ENCODE measurements at regions not wholly inside any gene's neighbourhood (a gene's known extent, or its start where the extent isn't known, plus 50 kb on each side); places are given as distances from the start of the nearest gene placed in this dataset.

- DNase-seq, result no peak
Measured at GRCh38 chr12:38139456-38139855, 177.1 kb upstream of the ALG10B start.

GRCh38 chr12:38141239-38141638, 175.3 kb upstream of the ALG10B start:
- no peak for DNase-seq

GRCh38 chr12:38141861-38142260, 174.7 kb upstream of the ALG10B start:
- no peak for DNase-seq

DNA sequence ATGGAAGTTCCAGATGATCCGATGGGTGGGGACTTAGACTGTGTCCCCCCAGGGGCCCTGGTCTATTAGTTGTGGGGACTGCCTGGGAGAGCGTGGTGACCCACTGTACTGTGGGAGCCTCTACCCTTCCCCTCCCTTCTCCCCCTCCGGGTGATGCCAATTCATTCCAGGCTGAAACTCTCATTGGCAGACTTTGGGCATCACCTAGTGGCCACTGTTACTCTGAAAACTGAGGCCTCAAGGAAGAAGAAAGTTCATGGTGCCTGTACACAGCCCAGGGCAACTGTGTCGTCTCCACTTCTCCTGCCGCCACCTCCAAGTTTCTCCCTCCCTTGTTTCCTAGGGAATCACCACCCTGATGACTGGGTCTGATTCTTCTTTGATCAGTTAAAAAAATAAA, 173.6 kb upstream of the ALG10B start:
- DNase-seq, result no peak

- DNase-seq, result no peak
Measured at GRCh38 chr12:38144049-38144448, 172.5 kb upstream of the ALG10B start.

DNA sequence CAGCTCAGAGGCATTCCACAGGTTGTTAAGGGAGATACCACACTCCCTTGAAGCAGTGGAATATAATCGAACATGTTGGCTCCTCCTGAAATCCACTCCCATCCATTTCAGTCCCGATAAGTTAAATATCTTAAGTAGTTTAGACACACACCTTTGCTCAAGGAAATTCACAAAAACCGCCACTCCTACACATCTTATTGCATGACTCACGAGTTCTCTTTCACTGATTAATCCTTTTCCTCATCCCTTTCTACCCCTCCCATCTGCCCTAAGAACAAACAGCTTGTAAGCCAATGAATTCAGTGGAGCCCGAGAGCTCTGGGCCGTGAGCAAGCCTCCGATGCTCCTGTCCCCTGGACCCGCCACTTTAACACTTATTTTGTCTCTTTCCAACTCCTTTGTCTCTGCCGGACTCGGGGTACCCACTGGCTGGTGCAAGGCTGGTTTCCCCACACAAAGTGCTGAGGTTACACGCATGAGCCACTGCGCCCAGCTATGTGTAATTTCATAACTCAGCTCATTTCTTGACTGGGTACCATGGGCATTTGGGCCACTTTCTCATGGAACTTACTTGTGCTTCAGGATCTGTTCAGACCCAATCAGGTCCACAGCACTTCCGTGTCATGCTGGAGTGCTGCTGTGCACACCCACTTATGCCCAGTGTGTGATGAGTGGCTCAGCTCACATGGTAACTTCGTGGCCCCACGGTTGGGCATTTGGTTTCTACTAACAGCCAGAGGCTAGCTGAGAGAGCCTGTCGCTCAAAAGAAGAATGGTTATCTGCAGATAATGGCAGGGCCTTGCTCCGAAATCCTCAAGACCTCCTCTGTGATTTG, 171.8 kb upstream of the ALG10B start:
- no peak for DNase-seq

- DNase-seq, result no peak
Measured at GRCh38 chr12:38149395-38150073, 167.0 kb upstream of the ALG10B start.

GRCh38 chr12:38151991-38152700, 164.4 kb upstream of the ALG10B start:
- DNase-seq, result no peak

DNA sequence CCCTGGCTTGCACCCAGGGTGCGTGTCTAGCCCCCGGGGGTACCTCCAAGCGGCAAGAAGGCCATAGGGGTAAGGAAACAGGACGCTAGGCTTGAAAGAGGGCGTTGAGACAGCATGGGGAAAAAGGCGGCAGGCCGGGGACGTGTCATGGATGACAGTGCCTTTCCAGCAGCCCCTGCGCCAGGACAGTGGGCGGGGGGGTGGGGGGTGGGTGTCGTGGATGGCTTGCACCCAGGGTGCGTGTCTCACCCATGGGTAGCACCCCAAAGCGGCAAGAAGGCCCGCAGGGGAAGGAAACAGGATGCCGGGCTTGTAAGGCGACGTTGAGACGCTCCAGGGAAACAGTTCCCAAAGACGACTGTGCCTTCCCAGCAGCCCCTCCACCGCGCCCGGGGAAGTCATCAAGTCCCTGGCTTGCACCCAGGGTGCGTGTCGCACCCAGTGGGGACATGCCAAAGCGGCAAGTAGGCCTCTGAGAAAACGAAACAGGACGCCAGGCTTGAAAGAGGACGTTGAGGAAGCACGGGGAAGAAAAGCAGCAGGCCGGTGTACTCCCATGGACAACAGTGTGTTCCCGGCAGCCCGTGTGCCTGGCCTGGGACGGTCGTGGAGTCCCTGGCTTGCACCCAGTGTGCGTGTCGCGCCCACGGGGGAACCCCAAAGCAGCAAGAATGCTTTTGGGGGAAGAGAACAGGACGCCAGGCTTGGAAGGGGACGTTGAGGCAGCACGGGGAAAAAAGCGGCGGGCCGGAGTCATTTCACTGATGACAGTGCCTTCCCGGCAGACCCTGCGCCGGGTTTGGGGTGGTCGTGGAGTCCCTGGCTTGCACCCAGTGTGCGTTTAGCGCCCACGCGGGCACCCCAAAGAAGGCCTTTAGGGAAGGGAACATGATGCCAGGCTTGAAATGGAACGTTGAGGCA, 163.5 kb upstream of the ALG10B start:
- no peak for DNase-seq

DNA sequence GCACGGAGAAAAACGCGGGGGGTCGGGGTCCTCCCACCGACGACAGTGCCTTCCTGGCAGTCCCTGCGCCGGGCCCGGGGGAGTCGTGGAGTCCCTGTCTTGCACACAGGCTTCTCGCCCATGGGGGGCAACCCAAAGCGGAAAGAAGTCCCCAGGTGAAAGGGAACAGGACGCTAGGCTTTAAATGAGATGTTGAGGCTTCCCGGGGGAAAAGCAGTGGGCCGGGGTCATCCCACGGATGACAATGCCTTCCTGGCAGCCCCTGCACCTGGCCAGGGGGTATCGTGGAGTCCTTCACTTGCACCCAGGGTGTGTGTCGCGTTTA, 162.9 kb upstream of the ALG10B start:
- DNase-seq, result no peak

GRCh38 chr12:38154096-38155019, 162.2 kb upstream of the ALG10B start:
- no peak for DNase-seq

DNA sequence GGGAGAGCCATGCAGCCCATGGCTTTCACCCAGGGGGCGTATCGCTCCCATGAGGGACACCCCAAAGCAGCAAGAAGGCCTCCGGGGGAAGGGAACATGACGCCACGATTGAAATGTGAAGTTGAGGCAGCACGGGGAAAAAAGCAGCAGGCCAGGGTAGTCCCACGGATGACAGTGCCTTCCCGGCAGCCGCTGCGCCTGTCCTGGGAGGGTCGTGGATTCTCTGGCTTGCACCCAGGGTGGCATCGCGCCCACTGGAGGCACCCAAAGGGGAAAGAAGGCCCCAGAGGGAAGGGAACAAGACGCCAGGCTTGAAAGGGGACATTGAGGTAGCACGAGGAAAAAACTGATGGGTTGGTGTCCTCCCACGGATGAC, 161.6 kb upstream of the ALG10B start:
- no peak for DNase-seq

- no peak for DNase-seq
Measured at GRCh38 chr12:38155526-38156496, 160.8 kb upstream of the ALG10B start.

- no peak for DNase-seq
Measured at GRCh38 chr12:38156497-38157245, 159.9 kb upstream of the ALG10B start.

DNA sequence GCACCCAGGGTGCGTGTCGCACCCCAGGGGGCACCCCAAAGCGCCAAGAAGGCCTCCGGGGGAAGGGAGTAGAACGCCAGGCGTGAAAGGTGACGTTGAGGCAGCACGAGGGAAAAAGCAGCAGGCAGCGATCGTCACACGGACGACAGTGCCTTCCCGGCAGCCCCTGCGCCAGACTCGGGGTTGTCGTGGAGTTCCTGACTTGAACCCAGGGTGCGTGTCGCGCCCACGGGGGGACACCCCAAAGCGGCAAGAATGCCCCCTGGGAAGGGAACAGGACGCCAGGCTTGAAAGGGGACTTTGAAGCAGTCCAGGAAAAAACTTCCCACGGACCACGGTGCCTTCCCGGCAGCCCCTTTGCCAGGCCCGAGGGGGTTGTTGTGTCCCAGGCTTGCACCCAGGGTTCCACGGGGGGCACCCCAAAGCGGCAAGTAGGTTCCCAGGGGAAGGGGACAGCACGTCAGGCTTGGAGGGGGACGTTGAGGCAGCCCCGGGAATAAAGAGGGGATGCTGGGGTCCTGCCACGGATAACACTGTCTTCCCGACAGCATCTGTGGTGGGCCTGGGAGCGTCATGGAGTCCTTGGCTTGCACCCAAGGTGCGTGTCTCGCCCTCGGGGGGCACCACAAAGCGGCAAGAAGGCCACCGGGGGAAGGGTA, 159.2 kb upstream of the ALG10B start:
- DNase-seq, result no peak

DNA sequence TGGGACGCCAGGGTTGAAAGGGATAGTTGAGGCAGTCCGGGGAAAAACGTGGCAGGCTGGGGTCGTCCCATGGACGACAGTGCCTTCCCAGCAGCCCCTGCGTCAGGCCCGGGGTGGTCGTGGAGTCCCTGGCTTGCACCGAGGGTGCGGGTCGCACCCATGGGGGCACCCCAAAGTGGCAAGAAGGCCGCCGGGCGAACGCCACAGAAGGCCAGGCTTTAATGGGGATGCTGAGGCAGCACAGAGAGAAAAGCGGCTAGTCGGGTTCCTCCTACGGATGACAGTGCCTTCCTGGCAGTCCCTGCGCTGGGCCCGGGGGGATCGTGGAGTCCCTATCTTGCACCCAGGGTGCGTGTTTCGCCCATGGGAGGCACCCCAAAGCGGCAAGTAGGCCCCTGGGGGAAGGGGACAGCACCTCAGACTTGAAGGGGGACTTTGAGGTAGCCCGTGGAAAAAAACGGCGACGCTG, 158.6 kb upstream of the ALG10B start:
- no peak for DNase-seq

GRCh38 chr12:38158428-38159091, 158.0 kb upstream of the ALG10B start:
- DNase-seq, result no peak

- no peak for DNase-seq
Measured at GRCh38 chr12:38159092-38159551, 157.5 kb upstream of the ALG10B start.

All from tongue (tissue), 1 donor.